HCT116 (cell line): ENCODE measurements at regions not wholly inside any gene's neighbourhood (a gene's known extent, or its start where the extent isn't known, plus 50 kb on each side); places are given as distances from the start of the nearest gene placed in this dataset.
A peak's percentile ranks its signal among the peaks of the same experiment; 100 is the strongest.
"Not testable (repeated sequence)": the region's sequence is repeated elsewhere in the genome, so short reads cannot be mapped to it uniquely, and the experiment has no call there.

ENCODE experiments used
- CEBPB ChIP-seq: IDR thresholded peaks from 2 replicates; pipeline ENCODE4 v1.6.1; 2012; ENCODE audit warnings: low read depth
- ELF1 ChIP-seq: IDR thresholded peaks from 2 replicates; pipeline ENCODE4 v1.6.1; 2012; ENCODE audit warnings: low read depth, borderline replicate concordance
- EZH2phosphoT487 ChIP-seq: fragments of 200-600 bp; IDR thresholded peaks from 2 replicates; pipeline ENCODE4 v1.6.1; 2018; ENCODE audit warnings: antibody characterized with exemption, borderline replicate concordance
- JUND ChIP-seq: IDR thresholded peaks from 2 replicates; pipeline ENCODE4 v1.6.1; 2012
- POLR2A ChIP-seq: IDR thresholded peaks from 2 replicates; pipeline ENCODE4 v1.7.0; 2011; ENCODE audit warnings: borderline replicate concordance; ENCODE audit not compliant: insufficient read depth, insufficient read length; ENCODE audit errors: extremely low read depth
- POLR2AphosphoS5 ChIP-seq: IDR thresholded peaks from 2 replicates; pipeline ENCODE4 v1.6.1; 2011; ENCODE audit warnings: mild to moderate bottlenecking, low read depth, low read length, moderate library complexity
- RAD21 ChIP-seq: IDR thresholded peaks from 2 replicates; pipeline ENCODE4 v1.6.1; 2012; ENCODE audit warnings: low read depth, mild to moderate bottlenecking
- SIN3A ChIP-seq: IDR thresholded peaks from 2 replicates; pipeline ENCODE4 v1.6.1; 2012; ENCODE audit warnings: low read depth
- SRF ChIP-seq: IDR thresholded peaks from 2 replicates; pipeline ENCODE4 v1.6.1; 2012; ENCODE audit warnings: low read depth
- YY1 ChIP-seq: IDR thresholded peaks from 2 replicates; pipeline ENCODE4 v1.6.1; 2011; ENCODE audit warnings: low read length, low read depth, moderate library complexity, mild to moderate bottlenecking; ENCODE audit not compliant: insufficient replicate concordance; ENCODE audit errors: extremely low read depth
- ZNF274 ChIP-seq: fragments of 200-500 bp; sonication (Bioruptor generic); IDR thresholded peaks from 2 replicates; pipeline ENCODE4 v1.6.1; 2014; ENCODE audit warnings: mild to moderate bottlenecking, low read depth, low read length, inconsistent platforms
- TF ChIP-seq, protein P1 (sequence below), 3 experiments: fragments of 200-600 bp in 1 of 3; sonication (generic) in 1 of 3; IDR thresholded peaks in 2 of 3; conservative IDR thresholded peaks in 1 of 3; 2 replicates each; pipeline ENCODE4 v1.5.1; 2012 to 2017; ENCODE audit warnings: low read depth in 2 of 3, low read length in 2 of 3, antibody characterized with exemption in 1 of 3, borderline replicate concordance in 1 of 3, control low read depth in 1 of 3, mild to moderate bottlenecking in 1 of 3, mixed read lengths in 1 of 3, mixed run types in 1 of 3, moderate library complexity in 1 of 3; ENCODE audit not compliant: insufficient read depth in 1 of 3
- TF ChIP-seq, protein P2 (sequence below): IDR thresholded peaks from 2 replicates; pipeline ENCODE4 v1.6.1; 2012
- TF ChIP-seq, protein P3 (sequence below): IDR thresholded peaks from 2 replicates; pipeline ENCODE4 v1.6.1; 2012

DNA sequence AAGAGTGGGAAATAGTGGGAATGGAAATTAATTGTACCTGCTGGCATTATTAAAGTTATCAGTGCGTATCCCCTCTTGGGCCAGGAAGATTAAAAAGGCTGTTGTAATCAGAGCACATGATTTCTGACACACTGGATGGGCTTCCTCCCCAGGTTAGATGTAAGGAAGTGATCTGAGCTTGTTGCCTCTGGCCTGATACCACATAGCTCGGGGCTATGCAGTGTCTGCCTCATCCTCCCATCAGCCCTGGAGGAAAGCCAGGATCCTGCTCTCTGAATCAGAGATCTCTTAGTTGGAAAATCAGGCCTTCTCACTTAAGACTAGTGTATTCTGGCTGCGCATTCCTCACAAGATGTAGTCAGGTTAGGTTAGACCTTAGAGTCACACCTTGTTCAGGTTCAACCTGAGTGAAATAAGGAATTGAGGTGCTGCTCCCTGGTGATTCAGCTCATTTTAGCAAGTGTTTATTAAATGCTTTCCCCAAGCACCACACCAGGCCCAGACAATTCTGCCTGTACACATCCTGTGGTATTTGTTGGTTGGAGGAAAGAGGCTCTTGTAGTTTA is 108.2 kb upstream of the IKBKE start:
- TF ChIP-seq, protein P1, sequence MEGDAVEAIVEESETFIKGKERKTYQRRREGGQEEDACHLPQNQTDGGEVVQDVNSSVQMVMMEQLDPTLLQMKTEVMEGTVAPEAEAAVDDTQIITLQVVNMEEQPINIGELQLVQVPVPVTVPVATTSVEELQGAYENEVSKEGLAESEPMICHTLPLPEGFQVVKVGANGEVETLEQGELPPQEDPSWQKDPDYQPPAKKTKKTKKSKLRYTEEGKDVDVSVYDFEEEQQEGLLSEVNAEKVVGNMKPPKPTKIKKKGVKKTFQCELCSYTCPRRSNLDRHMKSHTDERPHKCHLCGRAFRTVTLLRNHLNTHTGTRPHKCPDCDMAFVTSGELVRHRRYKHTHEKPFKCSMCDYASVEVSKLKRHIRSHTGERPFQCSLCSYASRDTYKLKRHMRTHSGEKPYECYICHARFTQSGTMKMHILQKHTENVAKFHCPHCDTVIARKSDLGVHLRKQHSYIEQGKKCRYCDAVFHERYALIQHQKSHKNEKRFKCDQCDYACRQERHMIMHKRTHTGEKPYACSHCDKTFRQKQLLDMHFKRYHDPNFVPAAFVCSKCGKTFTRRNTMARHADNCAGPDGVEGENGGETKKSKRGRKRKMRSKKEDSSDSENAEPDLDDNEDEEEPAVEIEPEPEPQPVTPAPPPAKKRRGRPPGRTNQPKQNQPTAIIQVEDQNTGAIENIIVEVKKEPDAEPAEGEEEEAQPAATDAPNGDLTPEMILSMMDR (IDR thresholded peaks at IDR 0.05 in 2 of 3, conservative IDR thresholded peaks at IDR 0.05 in 1 of 3; ENCODE audit: borderline replicate concordance in 1 of 3, insufficient read depth in 1 of 3, low read depth in 2 of 3, low read length in 2 of 3) = not testable (repeated sequence)
- TF ChIP-seq EZH2phosphoT487, CEBPB, ELF1, YY1, SIN3A, POLR2A, SRF, ZNF274, JUND, POLR2AphosphoS5: not testable (repeated sequence)
- TF ChIP-seq, protein P2, sequence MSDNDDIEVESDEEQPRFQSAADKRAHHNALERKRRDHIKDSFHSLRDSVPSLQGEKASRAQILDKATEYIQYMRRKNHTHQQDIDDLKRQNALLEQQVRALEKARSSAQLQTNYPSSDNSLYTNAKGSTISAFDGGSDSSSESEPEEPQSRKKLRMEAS = not testable (repeated sequence)
- TF ChIP-seq, protein P3, sequence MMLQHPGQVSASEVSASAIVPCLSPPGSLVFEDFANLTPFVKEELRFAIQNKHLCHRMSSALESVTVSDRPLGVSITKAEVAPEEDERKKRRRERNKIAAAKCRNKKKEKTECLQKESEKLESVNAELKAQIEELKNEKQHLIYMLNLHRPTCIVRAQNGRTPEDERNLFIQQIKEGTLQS = not testable (repeated sequence)
- peak; percentile 17; the same call in 1 of the 2 replicates for TF ChIP-seq RAD21
